Upper lobe of left lung (tissue), 6 donors: ENCODE measurements at regions not wholly inside any gene's neighbourhood (a gene's known extent, or its start where the extent isn't known, plus 50 kb on each side); places are given as distances from the start of the nearest gene placed in this dataset.
A peak's percentile ranks its signal among the peaks of the same experiment; 100 is the strongest.

Experiments used
- ATAC-seq, 2 donors: fragments of 200-7000 bp; cut with Tn5 transposase; one replicate each; pipeline ENCODE4 v1.9.1; 2022; ENCODE audit warnings: mild to moderate bottlenecking in 2 of 2, moderate library complexity in 2 of 2; ENCODE audit not compliant: low FRiP score in 2 of 2
- DNase-seq, 2 donors: peaks; one replicate each; pipeline ENCODE4 v3.0.0-alpha.2; 2019 to 2020
- H3K27ac ChIP-seq, 4 donors: fragments of 200-600 bp; sonication (generic); one replicate each; pipeline ENCODE4 v1.5.1; 2016 to 2019
- H3K27me3 ChIP-seq, 4 donors: fragments of 200-600 bp; sonication (generic); one replicate each; pipeline ENCODE4 v1.5.1; 2017 to 2019
- H3K36me3 ChIP-seq, 4 donors: fragments of 200-600 bp; sonication (generic); one replicate each; pipeline ENCODE4 v1.5.1; 2016 to 2019
- H3K4me1 ChIP-seq, 4 donors: fragments of 200-600 bp; sonication (generic); one replicate each; pipeline ENCODE4 v1.5.1; 2018 to 2019
- H3K4me3 ChIP-seq, 4 donors: fragments of 200-600 bp; sonication (generic); one replicate each; pipeline ENCODE4 v1.5.1; 2017 to 2019; ENCODE audit warnings: mild to moderate bottlenecking in 2 of 4, moderate library complexity in 1 of 4
- H3K9me3 ChIP-seq, 4 donors: fragments of 200-600 bp; sonication (generic); one replicate each; pipeline ENCODE4 v1.5.1; 2018 to 2019
- EP300 ChIP-seq, 4 donors: sonication (generic); formaldehyde crosslinking; IDR thresholded peaks; one replicate each; pipeline ENCODE4 v1.5.1; 2017; ENCODE audit warnings: antibody characterized with exemption in 4 of 4, control low read depth in 2 of 4
- POLR2A ChIP-seq, 4 donors: fragments of 450-650 bp; IDR thresholded peaks; one replicate each; pipeline ENCODE4 v1.5.1; 2016 to 2017; ENCODE audit warnings: antibody characterized with exemption in 4 of 4, mild to moderate bottlenecking in 2 of 4
- POLR2AphosphoS5 ChIP-seq, 2 donors: sonication (generic); formaldehyde crosslinking; IDR thresholded peaks; one replicate each; pipeline ENCODE4 v1.5.1; 2017; ENCODE audit warnings: antibody characterized with exemption in 2 of 2
- WGBS, 2 donors: methylation state at CpG; one replicate each; pipeline ENCODE4 v1.1.5; 2017 to 2018; 5-methylcytosine and 5-hydroxymethylcytosine counted together
- TF ChIP-seq, protein P1 (sequence below), 6 experiments: fragments of 450-650 bp in 4 of 6; fragments of 200-600 bp in 2 of 6; sonication (generic) in 2 of 6; IDR thresholded peaks; one replicate each; pipeline ENCODE4 v1.5.1; 2016 to 2019; ENCODE audit warnings: antibody characterized with exemption in 6 of 6
- donor health status: DM: no; HTN: no; CAD: no; lungs with moderate emphysema.
- donor health status: DM: no; HTN: yes; CAD: no; lungs with severe emphysema.

DNA sequence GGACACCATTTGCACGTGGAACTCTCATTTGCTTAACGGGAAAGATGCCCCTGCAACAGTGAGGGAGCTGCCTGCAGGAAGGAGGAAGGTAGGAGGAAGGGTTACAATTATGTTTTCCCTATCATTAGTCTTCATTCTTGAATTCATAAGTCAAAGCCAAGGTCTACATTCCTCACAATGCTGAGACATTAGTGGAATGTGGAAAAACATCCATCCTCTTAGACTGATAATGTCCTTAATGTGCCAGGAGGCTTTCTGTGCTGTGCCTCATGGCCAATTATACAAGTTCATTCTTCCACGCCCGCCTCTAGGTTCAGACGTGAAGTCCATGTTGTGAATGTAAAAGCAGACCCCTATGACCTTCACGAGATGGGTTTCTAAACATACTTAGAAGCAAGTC lies 1212.4 kb upstream of the TMEM132C start:
- no peaks in the 10 kb centered on the region for H3K9me3 ChIP-seq
- 69 to 71% methylated on average over 6 of the region's 6 CpGs for WGBS, 2 donors
- ATAC-seq = no peak

DNA sequence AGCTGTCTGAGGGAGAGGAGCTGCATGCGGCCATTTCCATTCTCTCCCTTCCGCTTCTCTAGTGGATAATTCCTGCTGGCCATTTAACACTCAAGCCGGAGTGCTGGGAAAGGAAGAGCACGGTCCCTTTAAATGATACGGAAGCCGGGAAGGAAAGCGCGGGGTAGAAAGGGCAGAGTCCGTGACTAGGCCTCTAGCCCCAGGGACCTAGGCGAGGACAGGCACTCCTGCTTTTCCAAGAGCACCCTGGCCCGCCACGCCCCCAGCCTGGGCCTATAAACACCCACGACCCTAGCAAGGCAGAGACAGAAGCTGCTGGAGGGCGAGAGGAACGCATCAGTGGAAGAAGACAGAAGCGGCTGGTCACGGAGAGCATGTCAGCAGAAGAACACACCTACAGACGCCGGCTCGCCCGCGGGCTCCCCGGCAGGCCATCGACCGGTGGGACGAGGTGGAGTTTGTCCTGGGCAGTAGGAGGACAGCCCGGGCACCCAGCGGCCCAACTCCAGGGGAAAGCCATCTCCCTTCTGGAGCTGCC lies 1206.6 kb upstream of the TMEM132C start:
- H3K4me3 ChIP-seq = peak overlapping the region in 1 of 4 donors; percentile 19
- H3K27me3 ChIP-seq = no peaks in the 10 kb centered on the region
- no peaks in the 10 kb centered on the region for H3K36me3 ChIP-seq
- H3K27ac ChIP-seq = no peak overlapping the region
- no peaks in the 10 kb centered on the region for H3K9me3 ChIP-seq
- DNase-seq (peak in 1 of 2 donors; percentile 52), ATAC-seq (no peak)
- no peaks in the 10 kb centered on the region for H3K4me1 ChIP-seq
- 84 to 87% methylated on average over 28 of the region's 28 CpGs for WGBS, 2 donors
- no peak for TF ChIP-seq POLR2AphosphoS5 (IDR thresholded peaks at IDR 0.05)

More for the DNA sequence above, 1212.4 kb upstream of the TMEM132C start:
- Histone ChIP-seq H3K4me3 (no peak overlapping the region), H3K36me3 (no peaks in the 10 kb centered on the region), H3K27me3 (no peaks in the 10 kb centered on the region), H3K27ac (no peak overlapping the region), H3K4me1 (no peaks in the 10 kb centered on the region)
- TF ChIP-seq EP300 (IDR thresholded peaks at IDR 0.05) (no peak), POLR2A (IDR thresholded peaks at IDR 0.05) (no peak), POLR2AphosphoS5 (IDR thresholded peaks at IDR 0.05) (no peak)
- TF ChIP-seq, protein P1, sequence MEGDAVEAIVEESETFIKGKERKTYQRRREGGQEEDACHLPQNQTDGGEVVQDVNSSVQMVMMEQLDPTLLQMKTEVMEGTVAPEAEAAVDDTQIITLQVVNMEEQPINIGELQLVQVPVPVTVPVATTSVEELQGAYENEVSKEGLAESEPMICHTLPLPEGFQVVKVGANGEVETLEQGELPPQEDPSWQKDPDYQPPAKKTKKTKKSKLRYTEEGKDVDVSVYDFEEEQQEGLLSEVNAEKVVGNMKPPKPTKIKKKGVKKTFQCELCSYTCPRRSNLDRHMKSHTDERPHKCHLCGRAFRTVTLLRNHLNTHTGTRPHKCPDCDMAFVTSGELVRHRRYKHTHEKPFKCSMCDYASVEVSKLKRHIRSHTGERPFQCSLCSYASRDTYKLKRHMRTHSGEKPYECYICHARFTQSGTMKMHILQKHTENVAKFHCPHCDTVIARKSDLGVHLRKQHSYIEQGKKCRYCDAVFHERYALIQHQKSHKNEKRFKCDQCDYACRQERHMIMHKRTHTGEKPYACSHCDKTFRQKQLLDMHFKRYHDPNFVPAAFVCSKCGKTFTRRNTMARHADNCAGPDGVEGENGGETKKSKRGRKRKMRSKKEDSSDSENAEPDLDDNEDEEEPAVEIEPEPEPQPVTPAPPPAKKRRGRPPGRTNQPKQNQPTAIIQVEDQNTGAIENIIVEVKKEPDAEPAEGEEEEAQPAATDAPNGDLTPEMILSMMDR (IDR thresholded peaks at IDR 0.05) = no peak
- DNase-seq = no peak

- ATAC-seq (no peak), DNase-seq (peak in 1 of 2 donors; percentile 22)
- Histone ChIP-seq H3K27me3 (no peaks in the 10 kb centered on the region), H3K27ac (no peak overlapping the region), H3K9me3 (no peaks in the 10 kb centered on the region), H3K4me1 (no peaks in the 10 kb centered on the region), H3K4me3 (no peak overlapping the region), H3K36me3 (no peaks in the 10 kb centered on the region)
- TF ChIP-seq EP300 (IDR thresholded peaks at IDR 0.05) (no peak), POLR2A (IDR thresholded peaks at IDR 0.05) (no peak), POLR2AphosphoS5 (IDR thresholded peaks at IDR 0.05) (no peak)
- TF ChIP-seq, protein P1 (IDR thresholded peaks at IDR 0.05) = no peak
- WGBS, 2 donors = 87 to 93% methylated on average over 8 to 14 of the region's 14 CpGs
These were observed 1206.0 kb upstream of the TMEM132C start for GRCh38 chr12:127060933-127061332.

DNA sequence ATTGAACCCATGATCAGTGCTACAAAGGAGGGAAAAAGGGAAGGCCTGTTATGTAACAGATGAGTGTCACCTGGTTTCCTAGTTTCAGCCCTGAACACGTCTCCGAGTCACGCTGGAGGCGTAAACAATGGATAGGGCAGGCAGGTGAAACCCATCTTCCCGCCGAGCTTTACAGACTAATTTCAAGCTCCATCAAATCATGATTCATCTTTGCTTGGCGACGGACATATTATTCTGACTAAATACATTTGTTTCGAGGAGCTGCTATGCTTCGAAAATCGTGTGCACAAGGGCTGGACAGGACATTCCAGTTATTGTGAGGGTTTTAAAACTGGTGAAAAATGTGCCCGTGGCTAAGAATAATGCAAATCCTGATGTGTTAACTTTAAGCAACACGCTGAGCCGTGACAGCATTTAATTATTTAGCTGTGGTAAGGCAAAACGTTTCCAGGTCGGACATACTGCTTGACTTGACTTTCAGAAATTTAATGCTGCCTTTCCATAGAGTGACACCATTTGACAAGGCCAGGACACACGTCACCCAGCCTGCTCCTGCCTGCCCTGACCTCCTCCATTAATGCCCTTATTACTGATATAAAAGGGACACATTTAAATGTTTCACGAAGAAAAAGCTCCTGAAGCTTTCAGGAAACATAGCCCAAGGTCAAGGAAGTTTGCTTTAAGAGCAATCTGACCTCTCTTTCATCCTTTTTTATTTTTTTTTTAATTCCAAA lies 1203.5 kb upstream of the TMEM132C start:
- Histone ChIP-seq H3K4me3 (no peak overlapping the region), H3K36me3 (no peaks in the 10 kb centered on the region), H3K4me1 (no peaks in the 10 kb centered on the region), H3K27me3 (no peaks in the 10 kb centered on the region), H3K27ac (no peak overlapping the region), H3K9me3 (no peaks in the 10 kb centered on the region)
- no peak for DNase-seq
- no peak for ATAC-seq
- TF ChIP-seq POLR2AphosphoS5 (IDR thresholded peaks at IDR 0.05) (no peak), POLR2A (IDR thresholded peaks at IDR 0.05) (no peak), EP300 (IDR thresholded peaks at IDR 0.05) (no peak)
- TF ChIP-seq, protein P1 (IDR thresholded peaks at IDR 0.05) = no peak
- 66 to 68% methylated on average over 18 of the region's 18 CpGs for WGBS, 2 donors

DNA sequence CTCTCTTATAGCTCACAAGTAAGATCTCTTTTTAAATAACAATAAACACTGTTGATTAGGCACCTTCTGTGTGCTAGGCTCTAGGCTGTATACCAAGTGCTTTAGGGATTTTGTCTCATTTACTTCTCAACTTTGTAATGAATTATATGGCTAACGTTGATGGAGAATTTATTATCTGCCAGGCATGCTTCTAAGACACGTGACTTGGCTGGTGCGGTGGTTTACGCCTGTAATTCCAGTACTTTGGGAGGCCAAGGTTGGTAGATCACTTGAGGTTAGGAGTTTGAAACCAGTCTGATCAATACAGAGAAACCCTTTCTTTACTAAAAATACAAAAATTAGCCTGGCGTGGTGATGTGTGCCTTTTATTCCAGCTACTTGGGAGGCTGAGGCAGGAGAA lies 1202.8 kb upstream of the TMEM132C start:
- TF ChIP-seq EP300 (IDR thresholded peaks at IDR 0.05) (no peak), POLR2AphosphoS5 (IDR thresholded peaks at IDR 0.05) (no peak), POLR2A (IDR thresholded peaks at IDR 0.05) (no peak)
- TF ChIP-seq, protein P1 (IDR thresholded peaks at IDR 0.05) = no peak
- WGBS, 2 donors = 95 to 96% methylated on average over 5 of the region's 5 CpGs
- H3K4me1 ChIP-seq = no peaks in the 10 kb centered on the region
- no peak overlapping the region for H3K27ac ChIP-seq
- DNase-seq (no peak), ATAC-seq (no peak)
- H3K36me3 ChIP-seq = no peaks in the 10 kb centered on the region
- H3K4me3 ChIP-seq = no peak overlapping the region
- no peaks in the 10 kb centered on the region for H3K27me3 ChIP-seq
- no peaks in the 10 kb centered on the region for H3K9me3 ChIP-seq
